Activated CD4-positive, alpha-beta T cell treated with anti-CD3 and anti-CD28 coated beads, Interleukin-2, amount 10 ng/mL, durations not matched to agents 7 days and 5 days (primary cell): ENCODE measurements at regions not wholly inside any gene's neighbourhood (a gene's known extent, or its start where the extent isn't known, plus 50 kb on each side); places are given as distances from the start of the nearest gene placed in this dataset.

Source experiments
- CTCF ChIA-PET: fragments of 350-600 bp; sonication (Branson Sonifier 250); formaldehyde crosslinking; loops from one replicate; lab custom pipeline; 2021; ENCODE audit warnings: antibody characterized with exemption; lab: Charles Lee
- POLR2A ChIA-PET: fragments of 350-600 bp; sonication (Branson Sonifier 250); formaldehyde crosslinking; loops from one replicate; lab custom pipeline; 2021; ENCODE audit warnings: antibody characterized with exemption; lab: Charles Lee
- DNase-seq: peaks from one replicate; pipeline ENCODE4 v3.0.0-alpha.2; 2020
- H3K27ac Mint-ChIP-seq: one replicate; pipeline ENCODE4 v1.8.0; 2021; ENCODE audit warnings: mild to moderate bottlenecking, moderate library complexity, mixed read lengths
- H3K27me3 Mint-ChIP-seq: one replicate; pipeline ENCODE4 v1.8.0; 2021; ENCODE audit warnings: mixed read lengths
- H3K36me3 Mint-ChIP-seq: one replicate; pipeline ENCODE4 v1.8.0; 2021; ENCODE audit warnings: low read depth, mixed read lengths
- H3K4me1 Mint-ChIP-seq: one replicate; pipeline ENCODE4 v1.8.0; 2021; ENCODE audit warnings: mixed read lengths
- H3K4me3 Mint-ChIP-seq: one replicate; pipeline ENCODE4 v1.8.0; 2021; ENCODE audit warnings: mild to moderate bottlenecking, moderate library complexity, mixed read lengths
- H3K9me3 Mint-ChIP-seq: one replicate; pipeline ENCODE4 v1.8.0; 2021; ENCODE audit warnings: mixed read lengths

DNA sequence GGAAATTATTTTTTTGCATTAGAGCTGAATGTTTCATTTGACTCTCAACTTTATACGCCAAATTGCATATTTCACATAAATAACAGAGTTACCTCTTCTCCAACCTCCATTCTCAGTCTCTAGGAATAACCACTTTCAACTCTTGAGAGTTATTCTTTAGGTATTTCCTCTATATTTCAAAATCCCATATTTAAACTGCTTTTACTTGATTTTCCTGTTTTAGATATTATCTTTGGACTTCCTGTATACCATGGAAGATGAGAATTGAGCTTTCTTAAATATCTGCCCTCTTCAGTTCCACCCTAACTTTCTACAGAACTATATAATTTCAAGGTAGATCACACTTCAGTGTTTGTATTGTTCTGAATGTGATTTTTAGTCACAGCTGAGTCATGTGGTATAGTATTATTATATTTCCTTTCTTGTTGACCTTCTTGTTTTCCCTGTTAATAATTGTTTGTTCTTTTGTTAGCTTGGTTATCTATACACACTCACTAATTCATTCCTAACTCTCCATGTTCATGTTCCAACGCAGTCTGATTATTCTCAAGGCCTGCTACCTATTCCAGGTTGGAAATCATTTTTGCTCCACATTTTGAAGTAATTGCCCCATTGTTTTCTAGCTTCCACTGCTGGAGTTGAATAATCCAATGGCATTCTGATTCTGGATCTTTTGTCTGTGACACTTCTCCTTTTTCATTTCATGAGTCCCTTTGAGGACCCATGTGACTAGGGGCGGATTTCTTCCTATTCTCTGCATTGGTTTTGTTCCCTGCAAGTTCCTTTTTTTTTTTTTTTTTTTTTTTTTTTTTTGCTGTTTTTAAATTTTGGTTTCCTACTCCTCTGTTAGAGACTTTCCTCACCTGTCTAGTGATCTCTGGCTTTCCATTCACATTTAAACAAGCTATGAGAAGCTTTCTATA, 156.8 kb upstream of the RBMS1 start:
- Mint-ChIP-seq H3K9me3 (no peaks in the 10 kb centered on the region), H3K4me3 (no peak overlapping the region), H3K36me3 (no peaks in the 10 kb centered on the region), H3K27me3 (no peaks in the 10 kb centered on the region), H3K27ac (peak overlapping the region; percentile 41), H3K4me1 (peaks cover 27% of the 10 kb centered on the region)
- no peak for DNase-seq
- POLR2A ChIA-PET: no interaction called here
- CTCF ChIA-PET: interaction anchor here (0.5 kb wide), 1 partner anchor 12 kb away, joined by 3 read pairs; no protein-coding TSS in a partner anchor

DNA sequence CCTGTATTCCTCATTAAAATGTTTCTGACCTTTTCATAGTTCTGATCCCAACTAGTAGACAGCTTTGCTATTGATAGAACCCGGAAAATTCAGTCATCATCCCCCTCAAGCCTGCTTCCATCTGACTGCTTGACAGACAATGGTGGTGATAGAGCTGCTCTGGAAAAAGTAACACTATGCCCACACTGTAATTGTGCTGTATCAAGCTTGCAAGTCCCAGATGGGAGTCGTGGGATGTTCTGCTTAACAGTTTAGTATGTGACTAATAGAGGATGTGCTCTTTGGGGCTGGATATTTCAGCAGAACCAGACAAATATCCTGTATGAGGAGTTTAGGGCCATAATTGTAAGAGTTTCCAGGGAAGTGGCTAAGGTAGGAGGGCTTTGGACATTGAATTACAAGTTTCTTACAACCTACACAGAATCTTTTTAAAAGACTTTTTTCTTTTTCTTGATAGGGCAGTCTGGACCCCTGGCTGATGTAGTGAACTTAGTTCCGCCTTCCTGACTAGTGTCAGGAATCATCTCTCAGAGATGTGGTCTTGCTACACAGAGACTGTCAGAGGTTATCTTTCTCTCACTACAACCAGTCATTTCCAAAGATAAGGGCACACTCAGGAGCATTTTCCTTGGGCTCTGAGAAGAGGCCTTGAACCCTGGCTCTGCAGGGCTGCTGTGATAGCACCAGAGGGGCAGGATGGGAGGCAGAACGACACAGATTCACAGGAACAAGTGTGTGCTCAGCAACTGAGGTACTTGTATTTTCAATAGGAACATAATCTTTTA, 158.0 kb upstream of the RBMS1 start:
- Mint-ChIP-seq H3K4me1 (peaks cover 27% of the 10 kb centered on the region), H3K9me3 (no peaks in the 10 kb centered on the region), H3K36me3 (no peaks in the 10 kb centered on the region), H3K4me3 (no peak overlapping the region), H3K27ac (no peak overlapping the region), H3K27me3 (peaks cover 2% of the 10 kb centered on the region)
- no peak for DNase-seq
- POLR2A ChIA-PET: no interaction called here
- CTCF ChIA-PET: no interaction called here

DNA sequence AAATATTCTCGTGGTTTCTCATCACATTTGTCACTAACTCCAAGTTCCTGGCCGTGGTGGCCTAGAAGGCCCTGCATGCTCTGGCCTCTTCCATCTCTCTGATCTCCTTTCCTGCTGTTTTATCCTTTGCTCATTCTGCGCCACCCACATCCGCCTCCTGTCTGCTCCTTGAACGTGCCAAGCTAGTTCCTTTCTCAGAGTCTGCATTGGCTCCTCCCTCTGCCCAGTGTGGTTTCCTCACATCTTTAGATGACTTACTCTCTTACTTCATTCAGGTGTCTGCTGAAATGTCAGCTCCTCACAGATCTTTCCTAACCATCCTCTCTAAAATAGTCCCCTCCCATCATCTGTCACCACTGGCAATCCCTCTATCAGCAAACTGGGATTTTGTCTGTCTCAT, 158.6 kb upstream of the RBMS1 start:
- peak; percentile 84 for DNase-seq
- POLR2A ChIA-PET: no interaction called here
- CTCF ChIA-PET: no interaction called here
- Mint-ChIP-seq H3K4me1 (peaks cover 27% of the 10 kb centered on the region), H3K27me3 (peaks cover 5% of the 10 kb centered on the region), H3K36me3 (no peaks in the 10 kb centered on the region), H3K9me3 (no peaks in the 10 kb centered on the region), H3K27ac (peak overlapping the region; percentile 47), H3K4me3 (no peak overlapping the region)

DNA sequence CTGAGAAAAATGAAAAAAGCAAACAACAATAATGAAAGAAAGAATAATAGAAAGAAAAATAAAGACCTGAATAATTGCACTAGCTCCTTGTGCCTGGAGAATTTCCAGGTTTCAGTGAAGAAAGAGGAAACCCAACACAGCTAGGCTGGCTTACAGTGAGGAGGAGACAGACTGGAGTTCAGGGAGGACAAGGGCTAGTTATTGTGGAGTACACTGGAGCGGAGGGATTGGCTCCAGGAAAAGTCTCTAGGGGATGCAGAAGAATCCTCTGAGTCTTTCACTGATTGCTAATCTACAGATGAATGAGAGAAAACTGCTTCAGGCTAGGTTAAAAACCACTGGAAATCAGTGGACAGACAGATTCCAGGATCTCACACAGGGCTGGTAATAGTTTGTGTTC, 163.6 kb upstream of the RBMS1 start:
- Mint-ChIP-seq H3K27ac (no peak overlapping the region), H3K27me3 (peaks cover 18% of the 10 kb centered on the region), H3K4me1 (peaks cover 12% of the 10 kb centered on the region), H3K4me3 (no peak overlapping the region), H3K9me3 (no peaks in the 10 kb centered on the region), H3K36me3 (no peaks in the 10 kb centered on the region)
- DNase-seq: no peak
- ChIA-PET POLR2A (no interaction called here), CTCF (no interaction called here)

DNA sequence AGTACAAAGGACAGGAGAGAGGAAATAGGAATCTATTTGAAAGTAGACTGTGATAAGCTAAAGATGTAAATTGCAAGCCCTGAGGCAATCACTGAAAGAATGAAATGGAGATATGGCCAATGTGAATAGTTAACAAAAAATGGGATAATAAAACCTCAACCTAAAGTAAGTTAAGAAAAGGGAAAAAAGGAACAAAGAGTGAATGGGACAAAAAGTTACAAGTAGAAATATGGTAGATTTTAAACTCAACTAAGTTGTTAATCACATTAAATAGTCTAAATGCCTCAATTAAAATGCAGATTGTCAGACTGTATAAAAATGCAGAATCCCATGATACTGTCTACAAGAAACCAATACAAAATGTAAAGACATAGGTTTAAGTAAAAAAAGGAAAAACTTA, 165.2 kb upstream of the RBMS1 start:
- CTCF ChIA-PET: no interaction called here
- Mint-ChIP-seq H3K27ac (no peak overlapping the region), H3K36me3 (no peaks in the 10 kb centered on the region), H3K4me3 (no peak overlapping the region), H3K27me3 (peaks cover 18% of the 10 kb centered on the region), H3K4me1 (no peaks in the 10 kb centered on the region), H3K9me3 (no peaks in the 10 kb centered on the region)
- DNase-seq: no peak
- POLR2A ChIA-PET: no interaction called here

DNA sequence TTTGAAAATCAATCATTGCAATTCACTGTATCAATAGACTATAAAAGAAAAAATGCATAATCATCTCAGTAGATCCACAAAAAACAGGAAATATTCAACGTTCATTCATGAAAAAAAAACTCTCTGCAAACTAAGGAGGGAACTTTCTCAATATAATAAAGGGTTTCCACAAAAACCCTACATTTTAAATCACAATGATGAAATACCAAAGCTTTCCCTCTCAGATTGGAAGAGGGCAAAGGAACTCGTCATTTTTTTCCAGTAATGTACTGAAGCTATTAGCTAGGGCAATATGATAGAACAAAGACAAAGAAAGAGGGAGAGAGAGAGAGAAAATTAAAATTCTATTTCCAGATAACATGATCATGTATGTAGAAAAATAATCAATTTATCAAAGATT, 167.1 kb upstream of the RBMS1 start:
- H3K4me3 Mint-ChIP-seq: no peak overlapping the region
- no peak overlapping the region for H3K27ac Mint-ChIP-seq
- H3K9me3 Mint-ChIP-seq: no peaks in the 10 kb centered on the region
- no peak for DNase-seq
- ChIA-PET POLR2A (no interaction called here), CTCF (no interaction called here)
- peaks cover 18% of the 10 kb centered on the region for H3K27me3 Mint-ChIP-seq
- H3K4me1 Mint-ChIP-seq: peaks cover 1% of the 10 kb centered on the region
- no peaks in the 10 kb centered on the region for H3K36me3 Mint-ChIP-seq

DNA sequence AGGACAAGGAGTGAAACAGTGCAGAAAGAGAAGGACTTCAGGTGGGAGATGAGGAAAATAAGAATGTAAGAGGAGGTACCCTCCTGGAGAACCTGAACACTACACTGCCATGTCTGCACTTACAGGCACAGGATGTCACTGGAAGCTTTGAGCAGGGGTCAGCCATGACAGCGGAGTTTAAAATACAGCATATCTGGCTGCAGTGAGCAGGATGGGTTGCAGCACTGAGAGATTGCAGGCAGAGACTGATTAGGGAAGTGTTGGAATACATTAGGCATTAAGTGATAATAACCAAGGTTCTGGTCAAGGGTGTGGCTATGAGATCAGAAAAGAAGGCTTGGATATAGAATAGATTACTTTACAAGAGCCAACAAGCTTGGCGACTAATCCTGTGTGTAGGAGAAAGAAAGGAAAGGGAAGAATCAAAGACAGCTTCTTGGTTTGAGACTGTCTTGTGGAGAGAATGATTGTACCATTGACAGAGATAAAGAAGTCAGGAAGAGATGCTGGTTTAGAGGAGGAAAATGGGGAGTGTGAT, 171.1 kb upstream of the RBMS1 start:
- Mint-ChIP-seq H3K27me3 (peaks cover 5% of the 10 kb centered on the region), H3K4me1 (peaks cover 18% of the 10 kb centered on the region), H3K36me3 (no peaks in the 10 kb centered on the region), H3K4me3 (no peak overlapping the region), H3K9me3 (peaks cover 3% of the 10 kb centered on the region), H3K27ac (no peak overlapping the region)
- ChIA-PET POLR2A (no interaction called here), CTCF (interaction anchor here (1.5 to 2.1 kb wide), 2 partner anchors 10 to 11 kb away, joined by 3 to 9 read pairs; no protein-coding TSS in a partner anchor)
- DNase-seq: no peak

DNA sequence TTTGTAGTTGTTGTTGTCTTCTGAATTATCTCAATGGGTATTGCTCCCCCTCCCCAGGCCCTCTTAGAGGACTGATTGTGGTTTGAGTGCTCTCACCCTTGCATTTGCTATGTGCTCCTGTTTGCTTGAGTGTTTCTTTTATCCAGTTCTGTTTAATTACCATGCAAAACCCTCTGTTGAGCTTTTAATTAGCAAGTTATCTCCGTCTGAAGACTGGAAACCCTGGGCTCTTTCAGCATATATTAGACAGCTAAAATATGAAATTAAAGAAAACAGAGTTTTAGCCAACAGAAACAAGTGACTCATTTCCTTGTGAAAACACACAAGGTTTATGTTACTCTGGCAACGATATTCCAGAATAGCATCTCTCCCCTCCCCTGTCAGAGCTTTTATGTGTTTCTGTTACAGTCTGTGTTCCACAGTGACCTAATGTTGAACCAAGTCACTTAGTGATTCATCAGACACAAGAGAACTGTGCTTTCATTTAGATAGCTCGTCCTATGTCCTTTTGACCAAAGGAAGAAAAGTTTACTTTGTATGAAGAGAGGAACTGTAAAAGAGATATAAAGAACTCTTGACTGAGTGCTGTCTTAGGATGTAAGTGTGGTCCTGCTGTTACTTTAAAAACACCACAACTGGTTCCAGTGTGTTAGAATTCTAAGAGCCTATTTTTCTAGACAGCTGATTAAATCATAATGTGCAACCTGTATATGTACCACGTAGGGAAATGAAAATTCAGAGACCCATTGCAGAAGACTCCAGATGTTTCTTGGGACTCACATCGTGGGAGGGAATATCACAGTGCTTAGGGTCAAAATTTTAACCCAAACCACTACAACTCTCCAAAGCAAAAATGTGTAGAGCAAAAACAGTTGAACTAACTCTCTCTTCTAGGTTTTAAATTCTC, 172.8 kb upstream of the RBMS1 start:
- Mint-ChIP-seq H3K4me3 (no peak overlapping the region), H3K4me1 (peaks cover 18% of the 10 kb centered on the region), H3K36me3 (no peaks in the 10 kb centered on the region), H3K27ac (peak overlapping the region; percentile 28), H3K27me3 (no peaks in the 10 kb centered on the region), H3K9me3 (peaks cover 3% of the 10 kb centered on the region)
- ChIA-PET POLR2A (no interaction called here), CTCF (no interaction called here)
- no peak for DNase-seq

DNA sequence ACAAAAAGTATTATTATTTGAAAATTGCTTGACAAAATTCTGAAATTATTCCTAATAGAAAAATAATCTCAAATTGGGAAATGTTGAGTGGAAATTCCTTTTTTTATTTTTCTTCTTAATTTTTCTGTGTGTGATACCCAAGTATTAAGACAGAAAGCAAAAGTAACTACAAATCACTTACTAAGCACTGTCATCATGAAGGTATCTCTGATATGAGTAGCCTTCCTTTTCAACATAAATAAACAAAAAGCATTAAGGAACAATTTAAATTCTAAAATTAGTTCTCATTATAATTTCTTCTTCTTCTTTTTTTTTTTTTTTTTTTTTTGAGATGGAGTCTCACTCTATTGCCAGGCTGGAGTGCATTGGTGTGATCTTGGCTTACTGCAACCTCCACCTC, 174.2 kb upstream of the RBMS1 start:
- Mint-ChIP-seq H3K36me3 (no peaks in the 10 kb centered on the region), H3K27ac (no peak overlapping the region), H3K9me3 (peaks cover 3% of the 10 kb centered on the region), H3K4me3 (no peak overlapping the region), H3K4me1 (peaks cover 18% of the 10 kb centered on the region), H3K27me3 (no peaks in the 10 kb centered on the region)
- no peak for DNase-seq
- POLR2A ChIA-PET: no interaction called here
- CTCF ChIA-PET: interaction anchor here (0.7 kb wide), 1 partner anchor 292 kb away, joined by 3 read pairs; no protein-coding TSS in a partner anchor

DNA sequence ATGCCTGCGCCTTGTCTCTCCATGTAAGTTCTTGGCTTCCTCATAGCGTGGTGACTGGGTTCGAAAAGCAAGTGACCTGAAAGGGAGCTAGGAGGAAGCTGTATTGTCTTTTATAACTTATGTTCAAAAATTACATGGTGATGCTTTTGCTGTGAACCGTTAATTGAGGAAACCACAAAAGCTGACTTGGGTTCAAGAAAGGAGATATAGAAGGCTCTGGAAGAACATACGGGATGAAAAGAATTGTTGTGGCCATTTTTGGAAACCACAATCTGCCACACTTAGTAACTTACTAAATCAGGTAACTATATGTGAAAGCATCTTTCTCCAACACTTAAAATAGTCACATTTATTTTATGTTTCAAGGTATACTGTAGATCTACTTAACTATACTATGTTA, 177.0 kb upstream of the RBMS1 start:
- H3K27ac Mint-ChIP-seq: no peak overlapping the region
- ChIA-PET CTCF (no interaction called here), POLR2A (no interaction called here)
- peaks cover 3% of the 10 kb centered on the region for H3K9me3 Mint-ChIP-seq
- no peak overlapping the region for H3K4me3 Mint-ChIP-seq
- no peaks in the 10 kb centered on the region for H3K36me3 Mint-ChIP-seq
- H3K27me3 Mint-ChIP-seq: no peaks in the 10 kb centered on the region
- H3K4me1 Mint-ChIP-seq: peaks cover 18% of the 10 kb centered on the region
- DNase-seq: no peak

DNA sequence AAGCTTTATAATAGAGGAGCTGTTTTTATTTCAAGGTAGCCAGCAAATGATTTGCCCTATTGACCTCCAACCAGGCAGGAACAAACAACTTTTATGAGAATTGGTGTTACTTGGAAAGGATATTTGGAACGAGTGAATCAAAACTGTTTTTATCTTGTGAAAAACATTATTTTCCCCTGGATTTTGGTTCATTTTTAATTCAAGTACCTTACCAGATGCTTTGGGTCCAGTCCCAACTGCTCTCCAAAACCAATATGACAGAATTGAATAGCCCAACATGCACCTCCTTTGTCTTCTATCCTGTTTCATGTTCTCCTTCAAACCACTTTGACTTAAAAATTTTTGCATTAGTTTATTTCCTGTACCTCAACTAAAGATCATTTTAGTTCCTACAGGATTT, 178.6 kb upstream of the RBMS1 start:
- no peak overlapping the region for H3K4me3 Mint-ChIP-seq
- POLR2A ChIA-PET: no interaction called here

DNA sequence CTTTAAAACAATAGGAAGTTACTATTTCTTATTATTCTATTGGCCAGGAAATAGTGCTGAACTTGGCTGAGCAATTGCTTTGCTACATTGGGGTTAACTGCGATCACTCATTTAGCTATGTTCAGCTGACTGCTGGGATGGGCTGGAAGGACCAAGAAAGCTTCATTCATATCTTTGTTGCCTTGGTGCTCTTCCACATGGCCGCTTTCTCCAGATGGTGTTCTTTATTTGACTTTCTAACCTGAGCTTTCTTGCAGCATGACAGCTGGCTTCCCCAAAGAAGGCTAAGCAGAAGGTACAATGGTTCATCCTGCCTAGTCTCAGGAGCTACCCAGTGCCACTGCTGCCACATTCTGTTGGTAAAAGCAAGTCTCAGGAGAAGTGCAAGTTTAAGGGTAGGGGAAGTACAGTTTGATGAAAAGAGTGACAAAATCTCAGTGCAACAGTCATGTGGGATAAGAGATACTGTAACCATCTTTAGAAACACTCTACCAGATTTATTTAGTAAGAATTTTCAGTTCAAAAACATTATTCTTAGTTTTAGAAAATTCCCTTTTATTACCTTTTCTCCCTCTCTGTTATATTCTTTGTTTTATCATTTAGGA, 180.6 kb upstream of the RBMS1 start:
- Mint-ChIP-seq H3K9me3 (peaks cover 6% of the 10 kb centered on the region), H3K27me3 (no peaks in the 10 kb centered on the region), H3K27ac (no peak overlapping the region), H3K4me3 (no peak overlapping the region), H3K4me1 (no peaks in the 10 kb centered on the region), H3K36me3 (no peaks in the 10 kb centered on the region)
- CTCF ChIA-PET: interaction anchor here (1.3 to 2.7 kb wide), 2 partner anchors 10 kb away, joined by 3 to 9 read pairs; no protein-coding TSS in a partner anchor
- POLR2A ChIA-PET: no interaction called here
- DNase-seq: no peak

More for the DNA sequence above, 178.6 kb upstream of the RBMS1 start:
- DNase-seq: no peak
- Mint-ChIP-seq H3K9me3 (peaks cover 3% of the 10 kb centered on the region), H3K27ac (no peak overlapping the region), H3K36me3 (no peaks in the 10 kb centered on the region), H3K27me3 (no peaks in the 10 kb centered on the region), H3K4me1 (peaks cover 2% of the 10 kb centered on the region)
- CTCF ChIA-PET: no interaction called here
